Mesothelial cell of epicardium (in vitro differentiated cells): ENCODE measurements at regions not wholly inside any gene's neighbourhood (a gene's known extent, or its start where the extent isn't known, plus 50 kb on each side); places are given as distances from the start of the nearest gene placed in this dataset.

Experiments
- DNase-seq, 2 experiments: peaks; one replicate each; pipeline ENCODE4 v3.0.0; 2021; ENCODE audit warnings: low spot score in 2 of 2; ENCODE audit not compliant: unreplicated experiment in 2 of 2
- H3K27ac Mint-ChIP-seq: 2 replicates; pipeline ENCODE4 v1.8.0; 2021; ENCODE audit warnings: mixed read lengths
- H3K27me3 Mint-ChIP-seq: 2 replicates; pipeline ENCODE4 v1.8.0; 2021; ENCODE audit warnings: low read depth, mixed read lengths
- H3K36me3 Mint-ChIP-seq: 2 replicates; pipeline ENCODE4 v1.8.0; 2021; ENCODE audit warnings: mixed read lengths
- H3K4me1 Mint-ChIP-seq: 2 replicates; pipeline ENCODE4 v1.8.0; 2021; ENCODE audit warnings: mixed read lengths
- H3K4me3 Mint-ChIP-seq: 2 replicates; pipeline ENCODE4 v1.8.0; 2021; ENCODE audit warnings: mild to moderate bottlenecking, moderate library complexity, mixed read lengths
- H3K9me3 Mint-ChIP-seq: 2 replicates; pipeline ENCODE4 v1.8.0; 2021; ENCODE audit warnings: mixed read lengths
- CTCF ChIP-seq: fragments of 200-600 bp; sonication (generic); IDR thresholded peaks from one replicate; pipeline ENCODE4 v1.5.0; 2021; ENCODE audit warnings: antibody characterized with exemption; ENCODE audit not compliant: unreplicated experiment

GRCh38 chr9:129341171-129341986 lies 163.3 kb upstream of the IER5L start:
- Mint-ChIP-seq H3K4me1 (peaks cover 16% of the 10 kb centered on the region), H3K27ac (no peak overlapping the region), H3K27me3 (no peaks in the 10 kb centered on the region), H3K4me3 (no peak overlapping the region), H3K36me3 (peaks cover 7% of the 10 kb centered on the region), H3K9me3 (no peaks in the 10 kb centered on the region)
- TF ChIP-seq CTCF: no peak
- no peak for DNase-seq

DNA sequence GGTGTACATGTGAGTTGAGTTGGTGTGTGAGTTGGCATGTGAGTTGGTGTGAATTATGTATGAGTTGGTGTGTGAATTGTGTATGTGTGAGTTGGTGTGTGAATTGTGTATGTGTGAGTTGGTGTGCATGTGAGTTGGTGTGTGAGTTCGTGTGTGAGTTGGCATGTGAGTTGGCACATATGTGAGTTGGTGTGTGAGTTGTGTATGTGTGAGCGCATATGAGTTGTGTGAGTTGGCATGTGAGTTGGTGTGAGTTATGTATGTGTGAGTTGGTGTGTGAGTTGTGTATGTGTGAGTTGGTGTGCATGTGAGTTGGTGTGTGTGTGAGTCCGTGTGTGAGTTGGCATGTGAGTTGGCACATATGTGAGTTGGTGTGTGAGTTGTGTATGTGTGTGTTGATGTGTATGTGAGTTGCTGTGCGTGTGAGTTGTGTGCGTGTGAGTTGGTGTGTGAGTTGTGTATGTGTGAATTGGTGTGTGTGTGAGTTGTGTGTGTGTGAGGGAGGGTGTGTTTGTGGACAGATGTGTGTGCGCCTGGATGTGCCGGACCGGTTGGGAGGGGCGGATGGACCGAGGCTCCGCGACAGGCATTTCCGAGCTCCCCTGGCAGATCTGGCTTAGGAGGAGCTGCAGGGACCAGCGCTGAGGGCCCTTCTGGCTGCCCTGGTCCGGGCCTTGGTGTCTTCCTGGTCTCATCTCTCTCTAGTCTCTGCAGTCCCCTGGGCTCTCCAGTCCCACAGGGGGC lies 162.5 kb upstream of the IER5L start:
- no peaks in the 10 kb centered on the region for H3K27me3 Mint-ChIP-seq
- H3K4me1 Mint-ChIP-seq: peaks cover 21% of the 10 kb centered on the region
- H3K9me3 Mint-ChIP-seq: no peaks in the 10 kb centered on the region
- no peak overlapping the region for H3K27ac Mint-ChIP-seq
- H3K36me3 Mint-ChIP-seq: peaks cover 7% of the 10 kb centered on the region
- no peak for DNase-seq
- H3K4me3 Mint-ChIP-seq: no peak overlapping the region
- TF ChIP-seq CTCF: no peak

DNA sequence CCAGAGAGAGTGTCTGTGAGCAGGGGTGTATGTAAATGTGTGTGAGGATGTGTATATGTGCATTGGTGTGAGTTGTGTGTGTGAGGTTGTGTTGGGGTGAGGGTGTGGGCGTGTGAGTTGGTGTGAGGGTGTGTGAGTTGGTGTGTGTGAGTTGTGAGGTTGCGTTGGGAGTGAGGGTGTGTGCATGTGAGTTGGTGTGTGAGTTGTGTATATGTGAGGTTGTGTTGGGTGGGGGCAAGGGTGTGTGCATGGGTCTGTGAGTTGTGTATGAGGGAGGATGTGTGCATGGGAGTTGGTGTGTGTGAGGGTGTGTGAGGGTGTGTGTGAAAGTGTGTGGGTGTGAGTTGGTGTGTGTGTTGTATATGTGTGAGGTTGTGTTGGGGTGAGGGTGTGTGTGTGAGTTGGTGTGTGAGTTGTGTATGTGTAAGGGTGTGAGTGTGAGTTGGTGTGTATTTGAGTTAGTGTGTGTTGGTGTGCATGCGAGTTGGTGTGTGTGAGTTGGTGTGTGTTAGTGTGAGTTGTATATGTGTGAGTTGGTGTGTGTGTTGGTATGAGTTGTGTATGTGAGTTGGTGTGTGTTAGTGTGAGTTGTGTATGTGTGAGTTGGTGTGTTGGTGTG lies 161.6 kb upstream of the IER5L start:
- Mint-ChIP-seq H3K27ac (no peak overlapping the region), H3K4me1 (peaks cover 29% of the 10 kb centered on the region), H3K27me3 (no peaks in the 10 kb centered on the region), H3K4me3 (no peak overlapping the region), H3K9me3 (no peaks in the 10 kb centered on the region), H3K36me3 (peaks cover 7% of the 10 kb centered on the region)
- no peak for TF ChIP-seq CTCF
- no peak for DNase-seq

DNA sequence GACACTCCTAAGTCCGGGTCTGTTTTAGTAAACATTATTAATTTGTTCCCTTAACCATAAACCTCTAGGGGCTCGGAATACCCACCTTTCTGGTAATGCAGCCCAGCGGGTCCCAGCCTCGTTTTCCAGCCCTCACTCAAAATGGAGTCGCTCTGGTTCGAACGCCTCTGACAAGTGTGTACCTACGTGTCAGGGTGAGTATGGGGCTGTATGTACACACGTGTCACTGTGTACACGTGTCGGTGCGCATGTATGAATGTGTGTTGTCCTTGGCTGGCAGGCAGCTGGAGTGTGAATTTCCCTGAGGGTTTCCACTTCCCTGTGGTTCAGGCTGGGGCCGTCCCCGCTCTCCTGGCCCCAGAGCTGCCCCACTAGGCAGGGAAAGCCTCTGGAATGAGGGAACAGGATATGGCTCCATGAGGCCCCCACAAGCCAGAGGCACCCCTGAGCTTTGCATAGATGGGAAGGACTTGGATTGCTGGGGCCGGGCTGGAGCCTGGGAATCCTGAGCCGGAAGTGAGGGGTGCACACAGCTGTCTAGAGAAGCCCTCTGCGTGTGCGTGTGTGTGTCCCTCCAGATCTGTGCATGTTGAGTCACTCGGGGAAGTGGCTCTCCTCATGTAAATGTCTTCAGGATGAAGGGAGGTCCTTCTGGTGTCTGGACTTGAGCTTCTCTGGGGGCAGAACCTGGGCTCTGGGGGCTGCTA lies 160.8 kb upstream of the IER5L start:
- no peak overlapping the region for H3K27ac Mint-ChIP-seq
- H3K9me3 Mint-ChIP-seq: no peaks in the 10 kb centered on the region
- no peak for TF ChIP-seq CTCF
- H3K4me1 Mint-ChIP-seq: peaks cover 37% of the 10 kb centered on the region
- no peak overlapping the region for H3K4me3 Mint-ChIP-seq
- no peak for DNase-seq
- H3K36me3 Mint-ChIP-seq: peaks cover 7% of the 10 kb centered on the region
- H3K27me3 Mint-ChIP-seq: no peaks in the 10 kb centered on the region

- Mint-ChIP-seq H3K27me3 (no peaks in the 10 kb centered on the region), H3K36me3 (no peaks in the 10 kb centered on the region), H3K4me1 (peaks cover 44% of the 10 kb centered on the region), H3K27ac (peak overlapping the region; percentile 97), H3K9me3 (no peaks in the 10 kb centered on the region), H3K4me3 (peak overlapping the region; percentile 64)
- no peak for DNase-seq
- TF ChIP-seq CTCF: no peak
These were observed 159.5 kb upstream of the IER5L start for GRCh38 chr9:129337336-129338140.
